MM.1S (cell line): ENCODE measurements at regions not wholly inside any gene's neighbourhood (a gene's known extent, or its start where the extent isn't known, plus 50 kb on each side); places are given as distances from the start of the nearest gene placed in this dataset.

Source experiments
- EZH2 ChIP-seq: fragments of 300-600 bp; sonication (generic); optimal IDR thresholded peaks from 2 replicates; pipeline ENCODE3; 2017; ENCODE audit warnings: low read depth, mild to moderate bottlenecking, antibody characterized with exemption, low read length, mixed read lengths
- EZH2phosphoT487 ChIP-seq: fragments of 300-600 bp; sonication (generic); IDR thresholded peaks from 2 replicates; pipeline ENCODE4 v1.6.1; 2018; ENCODE audit warnings: antibody characterized with exemption, low read length
- TF ChIP-seq, protein P1 (sequence below): fragments of 300-600 bp; sonication (generic); IDR thresholded peaks from 2 replicates; pipeline ENCODE4 v1.5.1; 2016; ENCODE audit warnings: antibody characterized with exemption, low read length, mixed read lengths

DNA sequence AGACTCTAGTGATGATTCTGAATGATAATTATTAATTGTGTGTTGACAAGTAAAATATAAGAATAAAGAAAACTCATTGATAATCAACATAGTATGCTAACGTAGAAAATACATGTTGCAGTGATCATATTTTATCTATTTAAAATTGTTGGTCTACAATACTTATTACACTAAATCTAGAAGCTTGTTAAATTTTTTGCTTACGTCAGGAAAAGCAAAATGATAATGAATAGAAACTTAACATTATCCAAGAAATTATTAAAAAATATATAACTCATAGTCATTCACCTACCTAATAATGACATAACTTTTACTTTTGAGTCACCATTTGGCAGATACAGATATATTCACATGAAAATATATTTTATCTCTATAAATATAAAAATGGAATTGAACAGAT, 984.1 kb downstream of the PLOD2 start:
- TF ChIP-seq EZH2 (no peak), EZH2phosphoT487 (no peak)
- TF ChIP-seq, protein P1, sequence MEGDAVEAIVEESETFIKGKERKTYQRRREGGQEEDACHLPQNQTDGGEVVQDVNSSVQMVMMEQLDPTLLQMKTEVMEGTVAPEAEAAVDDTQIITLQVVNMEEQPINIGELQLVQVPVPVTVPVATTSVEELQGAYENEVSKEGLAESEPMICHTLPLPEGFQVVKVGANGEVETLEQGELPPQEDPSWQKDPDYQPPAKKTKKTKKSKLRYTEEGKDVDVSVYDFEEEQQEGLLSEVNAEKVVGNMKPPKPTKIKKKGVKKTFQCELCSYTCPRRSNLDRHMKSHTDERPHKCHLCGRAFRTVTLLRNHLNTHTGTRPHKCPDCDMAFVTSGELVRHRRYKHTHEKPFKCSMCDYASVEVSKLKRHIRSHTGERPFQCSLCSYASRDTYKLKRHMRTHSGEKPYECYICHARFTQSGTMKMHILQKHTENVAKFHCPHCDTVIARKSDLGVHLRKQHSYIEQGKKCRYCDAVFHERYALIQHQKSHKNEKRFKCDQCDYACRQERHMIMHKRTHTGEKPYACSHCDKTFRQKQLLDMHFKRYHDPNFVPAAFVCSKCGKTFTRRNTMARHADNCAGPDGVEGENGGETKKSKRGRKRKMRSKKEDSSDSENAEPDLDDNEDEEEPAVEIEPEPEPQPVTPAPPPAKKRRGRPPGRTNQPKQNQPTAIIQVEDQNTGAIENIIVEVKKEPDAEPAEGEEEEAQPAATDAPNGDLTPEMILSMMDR, result no peak
